Hepatocyte (in vitro differentiated cells): ENCODE measurements at regions not wholly inside any gene's neighbourhood (a gene's known extent, or its start where the extent isn't known, plus 50 kb on each side); places are given as distances from the start of the nearest gene placed in this dataset.

Experiments used
- DNase-seq: peaks from one replicate; pipeline ENCODE4 v3.0.0-alpha.2; 2016; ENCODE audit warnings: low spot score
- H2AFZ ChIP-seq: fragments of 200-600 bp; sonication (generic); 2 replicates; pipeline ENCODE4 v1.6.0; 2016; ENCODE audit warnings: antibody characterized with exemption, mild to moderate bottlenecking
- H3K27ac ChIP-seq: fragments of 200-600 bp; sonication (generic); 2 replicates; pipeline ENCODE4 v1.5.1; 2016; ENCODE audit warnings: mild to moderate bottlenecking
- H3K27me3 ChIP-seq: fragments of 200-600 bp; sonication (generic); 2 replicates; pipeline ENCODE4 v1.6.1; 2016
- H3K36me3 ChIP-seq: fragments of 200-600 bp; sonication (generic); replicated peaks from 2 replicates; pipeline ENCODE4 v1.5.1; 2016; ENCODE audit warnings: low read depth; ENCODE audit not compliant: insufficient read depth
- H3K4me1 ChIP-seq: fragments of 200-600 bp; sonication (generic); 2 replicates; pipeline ENCODE4 v1.5.1; 2016; ENCODE audit warnings: mild to moderate bottlenecking, moderate library complexity; ENCODE audit not compliant: insufficient read depth
- H3K4me2 ChIP-seq: fragments of 200-600 bp; sonication (generic); 2 replicates; pipeline ENCODE4 v1.6.0; 2016
- H3K4me3 ChIP-seq: fragments of 200-600 bp; sonication (generic); 2 replicates; pipeline ENCODE4 v1.5.1; 2016; ENCODE audit warnings: mild to moderate bottlenecking
- H3K79me2 ChIP-seq: fragments of 200-600 bp; sonication (generic); 2 replicates; pipeline ENCODE4 v1.6.0; 2017; ENCODE audit warnings: mild to moderate bottlenecking
- H3K9me2 ChIP-seq: fragments of 200-600 bp; sonication (generic); replicated peaks from 2 replicates; pipeline ENCODE4 v1.6.0; 2017; ENCODE audit warnings: mild to moderate bottlenecking; ENCODE audit not compliant: insufficient read depth
- H3K9me3 ChIP-seq: fragments of 200-600 bp; sonication (generic); 2 replicates; pipeline ENCODE4 v1.5.1; 2016; ENCODE audit warnings: low read depth, mild to moderate bottlenecking
- H4K20me1 ChIP-seq: fragments of 200-600 bp; sonication (generic); 2 replicates; pipeline ENCODE4 v1.6.0; 2016; ENCODE audit warnings: mild to moderate bottlenecking; ENCODE audit not compliant: insufficient read depth, poor library complexity, severe bottlenecking
- CTCF ChIP-seq: fragments of 200-600 bp; sonication (generic); IDR thresholded peaks from 2 replicates; pipeline ENCODE4 v1.5.1; 2016; ENCODE audit warnings: antibody characterized with exemption, mild to moderate bottlenecking; ENCODE audit not compliant: poor library complexity
- EZH2 ChIP-seq: fragments of 200-600 bp; sonication (generic); IDR thresholded peaks from 2 replicates; pipeline ENCODE4 v1.6.1; 2016; ENCODE audit warnings: antibody characterized with exemption, mild to moderate bottlenecking, borderline replicate concordance
- EZH2phosphoT487 ChIP-seq: fragments of 200-600 bp; sonication (generic); IDR thresholded peaks from one replicate; pipeline ENCODE4 v1.6.1; 2018; ENCODE audit warnings: antibody characterized with exemption, mild to moderate bottlenecking, low read depth, moderate library complexity; ENCODE audit not compliant: unreplicated experiment, severe bottlenecking
- WGBS: methylation state at CpG from one replicate; pipeline ENCODE4 v1.1.6; 2016; ENCODE audit warnings: low lambda C conversion rate; ENCODE audit errors: missing lambda C conversion rate; 5-methylcytosine and 5-hydroxymethylcytosine counted together

- no peaks in the 10 kb centered on the region for H3K79me2 ChIP-seq
- no peak overlapping the region for H3K4me2 ChIP-seq
- H3K9me3 ChIP-seq, result no peaks in the 10 kb centered on the region
- no peaks in the 10 kb centered on the region for H3K9me2 ChIP-seq
- no peaks in the 10 kb centered on the region for H4K20me1 ChIP-seq
- no peak overlapping the region for H2AFZ ChIP-seq
- no peak for DNase-seq
- H3K4me1 ChIP-seq, result peaks cover 3% of the 10 kb centered on the region
- no peak overlapping the region for H3K27ac ChIP-seq
- TF ChIP-seq EZH2, result no peak
- TF ChIP-seq CTCF, result no peak
- no peak for TF ChIP-seq EZH2phosphoT487
- 96% methylated on average over 5 of the region's 5 CpGs for WGBS
- no peaks in the 10 kb centered on the region for H3K36me3 ChIP-seq
- H3K4me3 ChIP-seq, result no peak overlapping the region
- H3K27me3 ChIP-seq, result no peaks in the 10 kb centered on the region
These were observed 396.9 kb downstream of the IRS2 start for GRCh38 chr13:109389456-109389855.

GRCh38 chr13:109387471-109387870 is 398.9 kb downstream of the IRS2 start:
- Histone ChIP-seq H3K79me2 (no peaks in the 10 kb centered on the region), H3K27me3 (no peaks in the 10 kb centered on the region), H3K4me2 (no peak overlapping the region), H3K9me2 (no peaks in the 10 kb centered on the region), H3K4me1 (peaks cover 8% of the 10 kb centered on the region), H3K27ac (no peak overlapping the region), H3K9me3 (no peaks in the 10 kb centered on the region), H3K4me3 (no peak overlapping the region), H4K20me1 (no peaks in the 10 kb centered on the region), H3K36me3 (no peaks in the 10 kb centered on the region), H2AFZ (no peak overlapping the region)
- no peak for DNase-seq
- TF ChIP-seq EZH2phosphoT487 (no peak), EZH2 (no peak), CTCF (no peak)
- 90% methylated on average over 7 of the region's 7 CpGs for WGBS

- Histone ChIP-seq H3K4me3 (no peak overlapping the region), H3K4me1 (peaks cover 8% of the 10 kb centered on the region), H3K27me3 (no peaks in the 10 kb centered on the region), H3K36me3 (no peaks in the 10 kb centered on the region), H3K9me3 (no peaks in the 10 kb centered on the region), H3K9me2 (no peaks in the 10 kb centered on the region), H3K27ac (no peak overlapping the region), H3K79me2 (no peaks in the 10 kb centered on the region), H3K4me2 (peak overlapping the region; percentile 27), H2AFZ (no peak overlapping the region), H4K20me1 (no peaks in the 10 kb centered on the region)
- no peak for TF ChIP-seq CTCF
- no peak for TF ChIP-seq EZH2phosphoT487
- TF ChIP-seq EZH2, result no peak
- peak; percentile 48 for DNase-seq
- 59% methylated on average over 7 of the region's 7 CpGs for WGBS
These were observed 401.2 kb downstream of the IRS2 start for GRCh38 chr13:109385242-109385560.

- Histone ChIP-seq H3K4me3 (no peak overlapping the region), H3K9me3 (no peaks in the 10 kb centered on the region), H3K79me2 (no peaks in the 10 kb centered on the region), H3K9me2 (no peaks in the 10 kb centered on the region), H3K4me1 (peaks cover 8% of the 10 kb centered on the region), H3K27me3 (no peaks in the 10 kb centered on the region), H3K36me3 (no peaks in the 10 kb centered on the region), H3K27ac (no peak overlapping the region), H3K4me2 (peak overlapping the region; percentile 26), H4K20me1 (no peaks in the 10 kb centered on the region), H2AFZ (no peak overlapping the region)
- no peak for DNase-seq
- 70% methylated on average over 7 of the region's 7 CpGs for WGBS
- TF ChIP-seq EZH2 (no peak), CTCF (no peak), EZH2phosphoT487 (no peak)
These were observed 401.7 kb downstream of the IRS2 start for GRCh38 chr13:109384491-109385241.
